NOMO-1 (cell line): ENCODE measurements at regions not wholly inside any gene's neighbourhood (a gene's known extent, or its start where the extent isn't known, plus 50 kb on each side); places are given as distances from the start of the nearest gene placed in this dataset.
"Not testable (repeated sequence)": the region's sequence is repeated elsewhere in the genome, so short reads cannot be mapped to it uniquely, and the experiment has no call there.

Experiments used
- DNase-seq, 2 experiments: peaks; one replicate each; lab custom pipeline; 2025; ENCODE audit not compliant: unreplicated experiment in 2 of 2; lab: John Stamatoyannopoulos, UW

GRCh38 chr16:9014389-9014788 is 50.7 kb upstream of the USP7 start:
- DNase-seq: no peak

- no peak for DNase-seq
Observed at GRCh38 chr16:9015489-9015888, 51.8 kb upstream of the USP7 start.

GRCh38 chr16:9016005-9016404 is 52.3 kb upstream of the USP7 start:
- not testable (repeated sequence) for DNase-seq

- DNase-seq: no peak
Observed at GRCh38 chr16:9016824-9017223, 53.1 kb upstream of the USP7 start.

GRCh38 chr16:9027070-9027799 is 63.5 kb upstream of the USP7 start:
- no peak for DNase-seq

- not testable (repeated sequence) for DNase-seq
Observed at GRCh38 chr16:9028491-9028890, 63.0 kb upstream of the HAPSTR1 start.

- no peak for DNase-seq
Observed at GRCh38 chr16:9031107-9031506, 60.3 kb upstream of the HAPSTR1 start.

GRCh38 chr16:9033125-9033830 is 58.2 kb upstream of the HAPSTR1 start:
- DNase-seq: no peak

GRCh38 chr16:9034056-9034455 is 57.4 kb upstream of the HAPSTR1 start:
- DNase-seq: no peak

- DNase-seq: no peak
Observed at GRCh38 chr16:9035996-9036395, 55.4 kb upstream of the HAPSTR1 start.

- peak; percentile 7 to 19 for DNase-seq
Observed at GRCh38 chr16:9039210-9039609, 52.2 kb upstream of the HAPSTR1 start.

GRCh38 chr16:9040800-9041412 is 50.5 kb upstream of the HAPSTR1 start:
- no peak for DNase-seq
